WERI-Rb-1 (cell line): ENCODE measurements at regions not wholly inside any gene's neighbourhood (a gene's known extent, or its start where the extent isn't known, plus 50 kb on each side); places are given as distances from the start of the nearest gene placed in this dataset.
A peak's percentile ranks its signal among the peaks of the same experiment; 100 is the strongest.

Experiments
- DNase-seq: peaks from one replicate; pipeline ENCODE4 v3.0.0-alpha.2; 2020
- H3K27ac ChIP-seq: fragments of 250-450 bp; sonication (Bioruptor Pico); 2 replicates; pipeline ENCODE4 v1.5.1; 2020; ENCODE audit warnings: mild to moderate bottlenecking, moderate library complexity
- H3K27me3 ChIP-seq: fragments of 250-450 bp; sonication (Bioruptor Pico); 2 replicates; pipeline ENCODE4 v1.5.1; 2021; ENCODE audit warnings: mild to moderate bottlenecking, low read depth, moderate library complexity; ENCODE audit not compliant: insufficient read depth, severe bottlenecking
- H3K36me3 ChIP-seq: fragments of 250-450 bp; sonication (Bioruptor Pico); 2 replicates; pipeline ENCODE4 v1.5.1; 2020; ENCODE audit warnings: mild to moderate bottlenecking, moderate library complexity
- H3K4me3 ChIP-seq: 2 replicates; pipeline ENCODE4 v1.5.1; 2011; ENCODE audit warnings: low read depth, mild to moderate bottlenecking, control low read depth, low read length
- H3K9me3 ChIP-seq: fragments of 250-450 bp; sonication (Bioruptor Pico); 2 replicates; pipeline ENCODE4 v1.5.1; 2021; ENCODE audit warnings: mild to moderate bottlenecking, moderate library complexity; ENCODE audit not compliant: severe bottlenecking
- CTCF ChIP-seq: IDR thresholded peaks from 2 replicates; pipeline ENCODE4 v1.5.1; 2011; ENCODE audit warnings: low read depth, mild to moderate bottlenecking, control low read depth, inconsistent platforms, low read length

DNA sequence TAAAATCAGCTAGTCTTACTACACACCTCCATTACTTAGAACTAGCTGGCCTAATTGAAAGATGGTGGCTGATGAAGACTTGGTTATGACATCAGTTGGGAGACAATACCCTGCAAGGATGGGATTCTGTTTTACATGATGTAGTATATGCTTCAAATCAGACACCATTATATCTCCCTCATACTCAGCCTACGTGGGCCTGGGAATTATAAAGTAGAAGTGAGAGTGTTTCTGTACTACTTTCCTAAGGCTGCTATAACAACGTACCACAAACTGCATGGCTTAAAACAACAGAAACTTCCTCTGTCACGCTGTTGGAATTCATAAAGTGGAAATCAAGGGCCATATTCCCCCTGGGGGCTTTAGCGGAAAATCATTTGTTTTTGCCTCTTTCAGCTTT, 190.4 kb downstream of the PAH start:
- Histone ChIP-seq H3K36me3 (no peaks in the 10 kb centered on the region), H3K27me3 (no peaks in the 10 kb centered on the region), H3K9me3 (no peaks in the 10 kb centered on the region), H3K27ac (no peak overlapping the region), H3K4me3 (no peak overlapping the region)
- no peak for TF ChIP-seq CTCF
- no peak for DNase-seq

DNA sequence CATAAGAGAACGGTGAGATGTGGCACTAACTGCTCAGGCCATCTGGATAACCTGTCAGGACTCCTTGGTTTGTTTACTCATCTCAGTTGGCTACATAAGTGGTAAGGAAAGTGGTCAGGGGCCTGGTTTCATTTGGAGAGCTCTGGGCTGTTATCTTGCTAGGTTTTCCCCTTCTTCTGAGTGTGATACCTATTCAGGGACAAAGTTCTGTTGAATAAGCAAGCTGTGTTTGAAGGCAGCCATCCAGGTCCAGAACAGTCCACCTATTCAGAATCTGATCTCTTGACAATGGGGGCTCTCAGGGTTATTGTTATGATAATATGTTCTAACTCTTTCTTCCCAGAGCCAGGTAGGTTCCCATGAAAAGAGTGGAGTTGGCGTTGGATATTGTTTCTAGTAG, 194.9 kb downstream of the PAH start:
- no peaks in the 10 kb centered on the region for H3K9me3 ChIP-seq
- no peak for DNase-seq

GRCh38 chr12:102708108-102708507, 208.9 kb downstream of the PAH start:
- Histone ChIP-seq H3K4me3 (no peak overlapping the region), H3K27me3 (no peaks in the 10 kb centered on the region), H3K9me3 (no peaks in the 10 kb centered on the region), H3K36me3 (no peaks in the 10 kb centered on the region), H3K27ac (no peak overlapping the region)
- TF ChIP-seq CTCF, result no peak
- DNase-seq, result no peak

More for the DNA sequence above, 194.9 kb downstream of the PAH start:
- Histone ChIP-seq H3K27me3 (no peaks in the 10 kb centered on the region), H3K36me3 (no peaks in the 10 kb centered on the region), H3K27ac (no peak overlapping the region), H3K4me3 (no peak overlapping the region)
- TF ChIP-seq CTCF, result no peak

- peak; percentile 40; the same call in 1 of the 2 replicates for TF ChIP-seq CTCF
- H3K27me3 ChIP-seq, result no peaks in the 10 kb centered on the region
- H3K36me3 ChIP-seq, result no peaks in the 10 kb centered on the region
- no peak overlapping the region for H3K4me3 ChIP-seq
- H3K9me3 ChIP-seq, result no peaks in the 10 kb centered on the region
- peak; percentile 24 for DNase-seq
- no peak overlapping the region for H3K27ac ChIP-seq
These were observed 214.5 kb downstream of the PAH start for GRCh38 chr12:102702447-102703114.

DNA sequence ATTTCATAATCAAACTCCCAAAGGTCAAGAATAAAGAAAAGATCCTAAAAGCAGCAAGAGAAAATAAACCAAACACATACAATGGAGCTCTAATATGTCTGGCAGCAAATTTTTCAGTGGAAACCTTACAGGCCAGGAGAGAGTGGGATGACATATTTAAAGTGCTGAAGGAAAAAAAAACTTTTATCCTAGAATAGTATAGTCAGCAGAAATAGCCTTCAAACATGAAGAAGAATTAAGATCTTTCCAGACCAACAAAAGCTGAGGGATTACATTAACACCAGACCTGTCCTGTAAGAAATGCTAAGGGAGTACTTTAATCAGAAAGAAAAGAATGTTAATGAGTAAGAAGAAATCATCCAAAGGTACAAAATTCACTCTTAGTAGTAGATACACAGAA, 215.7 kb upstream of the IGF1 start:
- no peaks in the 10 kb centered on the region for H3K27me3 ChIP-seq
- H3K9me3 ChIP-seq, result no peaks in the 10 kb centered on the region
- no peak overlapping the region for H3K27ac ChIP-seq
- no peak overlapping the region for H3K4me3 ChIP-seq
- DNase-seq, result no peak
- no peak for TF ChIP-seq CTCF
- H3K36me3 ChIP-seq, result no peaks in the 10 kb centered on the region

- H3K27me3 ChIP-seq, result no peaks in the 10 kb centered on the region
- DNase-seq, result no peak
- TF ChIP-seq CTCF, result no peak
- no peak overlapping the region for H3K4me3 ChIP-seq
- H3K36me3 ChIP-seq, result no peaks in the 10 kb centered on the region
- no peaks in the 10 kb centered on the region for H3K9me3 ChIP-seq
- no peak overlapping the region for H3K27ac ChIP-seq
These were observed 214.5 kb upstream of the IGF1 start for GRCh38 chr12:102694903-102695302.
